Mesothelial cell of epicardium (in vitro differentiated cells): ENCODE measurements at regions not wholly inside any gene's neighbourhood (a gene's known extent, or its start where the extent isn't known, plus 50 kb on each side); places are given as distances from the start of the nearest gene placed in this dataset.

ENCODE experiments used
- DNase-seq, 2 experiments: peaks; one replicate each; pipeline ENCODE4 v3.0.0; 2021; ENCODE audit warnings: low spot score in 2 of 2; ENCODE audit not compliant: unreplicated experiment in 2 of 2
- H3K27ac Mint-ChIP-seq: 2 replicates; pipeline ENCODE4 v1.8.0; 2021; ENCODE audit warnings: mixed read lengths
- H3K27me3 Mint-ChIP-seq: 2 replicates; pipeline ENCODE4 v1.8.0; 2021; ENCODE audit warnings: low read depth, mixed read lengths
- H3K36me3 Mint-ChIP-seq: 2 replicates; pipeline ENCODE4 v1.8.0; 2021; ENCODE audit warnings: mixed read lengths
- H3K4me1 Mint-ChIP-seq: 2 replicates; pipeline ENCODE4 v1.8.0; 2021; ENCODE audit warnings: mixed read lengths
- H3K4me3 Mint-ChIP-seq: 2 replicates; pipeline ENCODE4 v1.8.0; 2021; ENCODE audit warnings: mild to moderate bottlenecking, moderate library complexity, mixed read lengths
- H3K9me3 Mint-ChIP-seq: 2 replicates; pipeline ENCODE4 v1.8.0; 2021; ENCODE audit warnings: mixed read lengths
- CTCF ChIP-seq: fragments of 200-600 bp; sonication (generic); IDR thresholded peaks from one replicate; pipeline ENCODE4 v1.5.0; 2021; ENCODE audit warnings: antibody characterized with exemption; ENCODE audit not compliant: unreplicated experiment

- Mint-ChIP-seq H3K4me3 (no peak overlapping the region), H3K27me3 (no peaks in the 10 kb centered on the region), H3K36me3 (no peaks in the 10 kb centered on the region), H3K27ac (no peak overlapping the region), H3K9me3 (no peaks in the 10 kb centered on the region), H3K4me1 (peaks cover 2% of the 10 kb centered on the region)
- DNase-seq: no peak
- no peak for TF ChIP-seq CTCF
These were observed 1433.9 kb upstream of the CADM2 start for GRCh38 chr3:83524901-83525300.

- Mint-ChIP-seq H3K27ac (no peak overlapping the region), H3K4me1 (no peaks in the 10 kb centered on the region), H3K27me3 (no peaks in the 10 kb centered on the region), H3K4me3 (no peak overlapping the region), H3K9me3 (peaks cover 24% of the 10 kb centered on the region), H3K36me3 (no peaks in the 10 kb centered on the region)
- no peak for TF ChIP-seq CTCF
- no peak for DNase-seq
These were observed 1399.7 kb upstream of the CADM2 start for GRCh38 chr3:83559082-83559481.

- Mint-ChIP-seq H3K27me3 (no peaks in the 10 kb centered on the region), H3K4me3 (no peak overlapping the region), H3K36me3 (no peaks in the 10 kb centered on the region), H3K9me3 (no peaks in the 10 kb centered on the region), H3K4me1 (peaks cover 9% of the 10 kb centered on the region), H3K27ac (no peak overlapping the region)
- DNase-seq: no peak
- no peak for TF ChIP-seq CTCF
These were observed 1390.9 kb upstream of the CADM2 start for GRCh38 chr3:83567935-83568334.

GRCh38 chr3:83581546-83581945 lies 1377.2 kb upstream of the CADM2 start:
- no peaks in the 10 kb centered on the region for H3K36me3 Mint-ChIP-seq
- no peaks in the 10 kb centered on the region for H3K27me3 Mint-ChIP-seq
- H3K4me3 Mint-ChIP-seq: no peak overlapping the region
- no peaks in the 10 kb centered on the region for H3K4me1 Mint-ChIP-seq
- TF ChIP-seq CTCF: no peak
- no peak overlapping the region for H3K27ac Mint-ChIP-seq
- DNase-seq: no peak
- no peaks in the 10 kb centered on the region for H3K9me3 Mint-ChIP-seq

- TF ChIP-seq CTCF: no peak
- no peak for DNase-seq
- Mint-ChIP-seq H3K27ac (no peak overlapping the region), H3K9me3 (peaks cover 6% of the 10 kb centered on the region), H3K4me3 (no peak overlapping the region), H3K27me3 (no peaks in the 10 kb centered on the region), H3K36me3 (no peaks in the 10 kb centered on the region), H3K4me1 (peaks cover 4% of the 10 kb centered on the region)
These were observed 1357.1 kb upstream of the CADM2 start for GRCh38 chr3:83601704-83602103.

GRCh38 chr3:83622526-83622925 lies 1336.3 kb upstream of the CADM2 start:
- no peak for DNase-seq
- Mint-ChIP-seq H3K27ac (no peak overlapping the region), H3K4me3 (no peak overlapping the region), H3K36me3 (no peaks in the 10 kb centered on the region), H3K27me3 (no peaks in the 10 kb centered on the region), H3K4me1 (no peaks in the 10 kb centered on the region), H3K9me3 (no peaks in the 10 kb centered on the region)
- no peak for TF ChIP-seq CTCF
